A549 (cell line): ENCODE measurements at regions not wholly inside any gene's neighbourhood (a gene's known extent, or its start where the extent isn't known, plus 50 kb on each side); places are given as distances from the start of the nearest gene placed in this dataset.

ENCODE experiments used
- ATAC-seq, 2 experiments: fragments of 200-7000 bp in 1 of 2; fragments of >200 bp in 1 of 2; cut with Nextera tagmentation in 1 of 2; cut with Tn5 transposase in 1 of 2; 3 replicates each; pipeline versions ENCODE4 v1.8.0 to v1.9.1; 2018 to 2020; ENCODE audit warnings: mild to moderate bottlenecking in 1 of 2, moderate library complexity in 1 of 2
- CTCF ChIA-PET: fragments of 300-600 bp; sonication (Branson Sonifier 250); formaldehyde crosslinking; extraction: SDS; loops from one replicate; lab custom pipeline; 2021; ENCODE audit warnings: antibody characterized with exemption, inconsistent platforms; lab: Yijun Ruan, JAX
- POLR2A ChIA-PET: fragments of 350-600 bp; formaldehyde crosslinking; extraction: SDS; loops from one replicate; lab custom pipeline; 2021; ENCODE audit warnings: antibody characterized with exemption, inconsistent platforms; lab: Yijun Ruan, JAX
- DNase-seq, 2 experiments: peaks; one replicate each; pipeline versions ENCODE4 v3.0.0 to v3.0.0-alpha.2; 2011 to 2016; ENCODE audit warnings: low read depth in 1 of 2, low spot score in 1 of 2
- FAIRE-seq: peaks from 2 replicates; lab custom pipeline; 2011; peaks lifted over from hg19 to GRCh38; lab: Jason Lieb, UNC
- H3K27ac ChIP-seq, 2 experiments: fragments of >200 bp; sonication (Bioruptor Twin); formaldehyde crosslinking; 3 replicates each; pipeline ENCODE4 v1.5.1; 2016 to 2017
- H3K4me1 ChIP-seq: fragments of >200 bp; sonication (Bioruptor Twin); formaldehyde crosslinking; 3 replicates; pipeline ENCODE4 v1.6.1; 2016
- H3K4me2 ChIP-seq: fragments of >200 bp; sonication (Bioruptor Twin); formaldehyde crosslinking; 3 replicates; pipeline ENCODE4 v1.6.1; 2016
- H3K4me3 ChIP-seq: fragments of >200 bp; sonication (Bioruptor Twin); formaldehyde crosslinking; 3 replicates; pipeline ENCODE4 v1.5.1; 2016
- H3K9me3 ChIP-seq: fragments of >200 bp; sonication (Bioruptor Twin); formaldehyde crosslinking; 3 replicates; pipeline ENCODE4 v1.6.1; 2016
- CBX2 ChIP-seq: fragments of 200-600 bp; sonication (generic); IDR thresholded peaks from 2 replicates; pipeline ENCODE4 v1.6.1; 2016; ENCODE audit warnings: low read depth, mild to moderate bottlenecking, borderline replicate concordance
- EHMT2 ChIP-seq: fragments of 200-600 bp; sonication (generic); IDR thresholded peaks from 2 replicates; pipeline ENCODE4 v1.6.1; 2016; ENCODE audit warnings: antibody characterized with exemption, low read depth, mild to moderate bottlenecking, moderate library complexity
- EP300 ChIP-seq, 2 experiments: fragments of >200 bp; sonication (Bioruptor Twin); formaldehyde crosslinking; IDR thresholded peaks; 2 replicates in 1 of 2; 3 replicates in 1 of 2; pipeline ENCODE4 v1.6.1; 2016 to 2017
- ESRRA ChIP-seq: fragments of 150-350 bp; IDR thresholded peaks from 2 replicates; pipeline ENCODE4 v1.6.1; 2014; ENCODE audit warnings: mild to moderate bottlenecking, low read length, borderline replicate concordance
- FOSB ChIP-seq: fragments of 250-450 bp; sonication (Bioruptor Pico); IDR thresholded peaks from 2 replicates; pipeline ENCODE4 v1.5.0; 2020; ENCODE audit warnings: mild to moderate bottlenecking, moderate library complexity
- KDM5A ChIP-seq: fragments of 200-600 bp; sonication (generic); IDR thresholded peaks from 2 replicates; pipeline ENCODE4 v1.6.1; 2016; ENCODE audit warnings: antibody characterized with exemption, mild to moderate bottlenecking
- NFE2L2 ChIP-seq: fragments of 150-350 bp; conservative IDR thresholded peaks from 2 replicates; pipeline ENCODE4 v1.6.1; 2014; ENCODE audit warnings: low read length
- NPAS2 ChIP-seq: fragments of 250-450 bp; sonication (Bioruptor Pico); IDR thresholded peaks from 2 replicates; pipeline ENCODE4 v1.8.0; 2022; ENCODE audit warnings: mild to moderate bottlenecking, moderate library complexity, borderline replicate concordance
- NR3C1 ChIP-seq: fragments of >200 bp; sonication (Bioruptor Twin); formaldehyde crosslinking; IDR thresholded peaks from 3 replicates; pipeline ENCODE4 v1.6.1; 2017
- RAD21 ChIP-seq, 2 experiments: fragments of >200 bp in 1 of 2; sonication (Bioruptor Twin) in 1 of 2; formaldehyde crosslinking in 1 of 2; IDR thresholded peaks in 1 of 2; conservative IDR thresholded peaks in 1 of 2; 2 replicates in 1 of 2; 3 replicates in 1 of 2; pipeline ENCODE4 v1.6.1; 2012 to 2018; ENCODE audit warnings: inconsistent platforms in 1 of 2
- RFX5 ChIP-seq: fragments of 450-650 bp; IDR thresholded peaks from 2 replicates; pipeline ENCODE4 v1.7.1; 2014; ENCODE audit warnings: antibody characterized with exemption, mild to moderate bottlenecking, moderate library complexity
- SREBF2 ChIP-seq: fragments of 450-650 bp; IDR thresholded peaks from 2 replicates; pipeline ENCODE4 v1.6.1; 2014; ENCODE audit warnings: mild to moderate bottlenecking, moderate library complexity
- TFCP2L1 ChIP-seq: fragments of 250-450 bp; sonication (Bioruptor Pico); IDR thresholded peaks from 2 replicates; pipeline ENCODE4 v1.5.0; 2021; ENCODE audit warnings: mild to moderate bottlenecking
- TP53 ChIP-seq: fragments of 250-450 bp; sonication (Bioruptor Pico); IDR thresholded peaks from 2 replicates; pipeline ENCODE4 v1.5.0; 2021; ENCODE audit warnings: mild to moderate bottlenecking, moderate library complexity
- ZC3H11A ChIP-seq: fragments of 450-650 bp; IDR thresholded peaks from 2 replicates; pipeline ENCODE4 v1.6.1; 2014; ENCODE audit warnings: antibody characterized with exemption, mild to moderate bottlenecking
- ZFP36 ChIP-seq: fragments of 450-650 bp; IDR thresholded peaks from 2 replicates; pipeline ENCODE4 v1.6.1; 2014; ENCODE audit warnings: borderline replicate concordance; ENCODE audit not compliant: partially characterized antibody
- WGBS: methylation state at CpG from one replicate; pipeline ENCODE4 v1.1.6; 2017; ENCODE audit errors: missing lambda C conversion rate; 5-methylcytosine and 5-hydroxymethylcytosine counted together
- TF ChIP-seq, protein P1 (sequence below): fragments of >200 bp; sonication (Bioruptor Twin); formaldehyde crosslinking; IDR thresholded peaks from 3 replicates; pipeline ENCODE4 v1.5.1; 2016
- TF ChIP-seq, protein P2 (sequence below): IDR thresholded peaks from 2 replicates; pipeline ENCODE4 v1.6.1; 2012
- TF ChIP-seq, protein P3 (sequence below): fragments of 450-650 bp; IDR thresholded peaks from 2 replicates; pipeline ENCODE4 v1.6.1; 2014; ENCODE audit warnings: antibody characterized with exemption
- TF ChIP-seq, protein P4 (sequence below): fragments of 150-350 bp; IDR thresholded peaks from 2 replicates; pipeline ENCODE4 v1.6.1; 2014; ENCODE audit warnings: low read depth, mild to moderate bottlenecking, low read length
- TF ChIP-seq, protein P5 (sequence below): fragments of 250-450 bp; sonication (Bioruptor Pico); IDR thresholded peaks from 2 replicates; pipeline ENCODE4 v1.5.0; 2020; ENCODE audit warnings: low read depth, mild to moderate bottlenecking, moderate library complexity
- TF ChIP-seq, protein P6 (sequence below): fragments of >200 bp; sonication (Bioruptor Twin); formaldehyde crosslinking; IDR thresholded peaks from 3 replicates; pipeline ENCODE4 v1.6.1; 2016

DNA sequence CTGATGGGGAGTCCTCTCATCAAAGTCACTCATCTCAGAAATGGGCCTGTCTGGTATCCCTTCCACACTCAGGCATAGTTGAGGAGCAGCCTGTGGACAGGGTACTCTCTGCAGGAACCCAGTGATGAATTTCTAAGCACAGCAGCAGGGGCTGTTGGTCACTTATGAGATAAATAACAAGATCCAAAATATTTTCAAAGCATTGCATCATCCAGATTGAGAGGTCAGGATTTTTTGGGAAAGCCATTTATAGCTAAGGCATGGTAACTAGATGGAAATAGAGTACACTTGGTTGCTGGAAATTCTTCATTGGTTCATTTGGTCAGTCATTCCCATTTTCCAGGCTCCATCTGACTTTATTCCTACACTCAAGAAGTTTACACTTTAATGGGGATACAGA is 246.8 kb upstream of the RAI14 start:
- ATAC-seq (no peak), FAIRE-seq (no peak), DNase-seq (no peak)
- Histone ChIP-seq H3K27ac (no peak overlapping the region), H3K4me3 (no peak overlapping the region), H3K9me3 (no peaks in the 10 kb centered on the region), H3K4me1 (peaks cover 19% of the 10 kb centered on the region), H3K4me2 (no peak overlapping the region)
- ChIA-PET CTCF (no interaction called here), POLR2A (no interaction called here)
- no peak for TF ChIP-seq TFCP2L1 (CRISPR knock-in tag)
- TF ChIP-seq RFX5 = no peak
- TF ChIP-seq, protein P1, sequence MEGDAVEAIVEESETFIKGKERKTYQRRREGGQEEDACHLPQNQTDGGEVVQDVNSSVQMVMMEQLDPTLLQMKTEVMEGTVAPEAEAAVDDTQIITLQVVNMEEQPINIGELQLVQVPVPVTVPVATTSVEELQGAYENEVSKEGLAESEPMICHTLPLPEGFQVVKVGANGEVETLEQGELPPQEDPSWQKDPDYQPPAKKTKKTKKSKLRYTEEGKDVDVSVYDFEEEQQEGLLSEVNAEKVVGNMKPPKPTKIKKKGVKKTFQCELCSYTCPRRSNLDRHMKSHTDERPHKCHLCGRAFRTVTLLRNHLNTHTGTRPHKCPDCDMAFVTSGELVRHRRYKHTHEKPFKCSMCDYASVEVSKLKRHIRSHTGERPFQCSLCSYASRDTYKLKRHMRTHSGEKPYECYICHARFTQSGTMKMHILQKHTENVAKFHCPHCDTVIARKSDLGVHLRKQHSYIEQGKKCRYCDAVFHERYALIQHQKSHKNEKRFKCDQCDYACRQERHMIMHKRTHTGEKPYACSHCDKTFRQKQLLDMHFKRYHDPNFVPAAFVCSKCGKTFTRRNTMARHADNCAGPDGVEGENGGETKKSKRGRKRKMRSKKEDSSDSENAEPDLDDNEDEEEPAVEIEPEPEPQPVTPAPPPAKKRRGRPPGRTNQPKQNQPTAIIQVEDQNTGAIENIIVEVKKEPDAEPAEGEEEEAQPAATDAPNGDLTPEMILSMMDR = no peak
- TF ChIP-seq, protein P2, sequence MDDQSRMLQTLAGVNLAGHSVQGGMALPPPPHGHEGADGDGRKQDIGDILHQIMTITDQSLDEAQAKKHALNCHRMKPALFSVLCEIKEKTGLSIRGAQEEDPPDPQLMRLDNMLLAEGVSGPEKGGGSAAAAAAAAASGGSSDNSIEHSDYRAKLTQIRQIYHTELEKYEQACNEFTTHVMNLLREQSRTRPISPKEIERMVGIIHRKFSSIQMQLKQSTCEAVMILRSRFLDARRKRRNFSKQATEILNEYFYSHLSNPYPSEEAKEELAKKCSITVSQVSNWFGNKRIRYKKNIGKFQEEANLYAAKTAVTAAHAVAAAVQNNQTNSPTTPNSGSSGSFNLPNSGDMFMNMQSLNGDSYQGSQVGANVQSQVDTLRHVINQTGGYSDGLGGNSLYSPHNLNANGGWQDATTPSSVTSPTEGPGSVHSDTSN = no peak
- TF ChIP-seq, protein P3, sequence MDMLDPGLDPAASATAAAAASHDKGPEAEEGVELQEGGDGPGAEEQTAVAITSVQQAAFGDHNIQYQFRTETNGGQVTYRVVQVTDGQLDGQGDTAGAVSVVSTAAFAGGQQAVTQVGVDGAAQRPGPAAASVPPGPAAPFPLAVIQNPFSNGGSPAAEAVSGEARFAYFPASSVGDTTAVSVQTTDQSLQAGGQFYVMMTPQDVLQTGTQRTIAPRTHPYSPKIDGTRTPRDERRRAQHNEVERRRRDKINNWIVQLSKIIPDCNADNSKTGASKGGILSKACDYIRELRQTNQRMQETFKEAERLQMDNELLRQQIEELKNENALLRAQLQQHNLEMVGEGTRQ = no peak
- TF ChIP-seq, protein P4, sequence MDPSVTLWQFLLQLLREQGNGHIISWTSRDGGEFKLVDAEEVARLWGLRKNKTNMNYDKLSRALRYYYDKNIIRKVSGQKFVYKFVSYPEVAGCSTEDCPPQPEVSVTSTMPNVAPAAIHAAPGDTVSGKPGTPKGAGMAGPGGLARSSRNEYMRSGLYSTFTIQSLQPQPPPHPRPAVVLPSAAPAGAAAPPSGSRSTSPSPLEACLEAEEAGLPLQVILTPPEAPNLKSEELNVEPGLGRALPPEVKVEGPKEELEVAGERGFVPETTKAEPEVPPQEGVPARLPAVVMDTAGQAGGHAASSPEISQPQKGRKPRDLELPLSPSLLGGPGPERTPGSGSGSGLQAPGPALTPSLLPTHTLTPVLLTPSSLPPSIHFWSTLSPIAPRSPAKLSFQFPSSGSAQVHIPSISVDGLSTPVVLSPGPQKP = no peak
- TF ChIP-seq RAD21 (conservative IDR thresholded peaks at IDR 0.05 in 1 of 2, IDR thresholded peaks at IDR 0.05 in 1 of 2) = no peak
- TF ChIP-seq EP300 (IDR thresholded peaks at IDR 0.05) = no peak
- TF ChIP-seq ESRRA = no peak
- no peak for TF ChIP-seq NPAS2 (CRISPR knock-in tag)
- TF ChIP-seq FOSB (CRISPR knock-in tag) = no peak
- TF ChIP-seq, protein P5, sequence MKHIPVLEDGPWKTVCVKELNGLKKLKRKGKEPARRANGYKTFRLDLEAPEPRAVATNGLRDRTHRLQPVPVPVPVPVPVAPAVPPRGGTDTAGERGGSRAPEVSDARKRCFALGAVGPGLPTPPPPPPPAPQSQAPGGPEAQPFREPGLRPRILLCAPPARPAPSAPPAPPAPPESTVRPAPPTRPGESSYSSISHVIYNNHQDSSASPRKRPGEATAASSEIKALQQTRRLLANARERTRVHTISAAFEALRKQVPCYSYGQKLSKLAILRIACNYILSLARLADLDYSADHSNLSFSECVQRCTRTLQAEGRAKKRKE = no peak
- no peak for TF ChIP-seq EHMT2
- TF ChIP-seq ZFP36 = no peak
- no peak for TF ChIP-seq CBX2
- TF ChIP-seq NR3C1 = no peak
- TF ChIP-seq TP53 (CRISPR knock-in tag) = no peak
- TF ChIP-seq, protein P6, sequence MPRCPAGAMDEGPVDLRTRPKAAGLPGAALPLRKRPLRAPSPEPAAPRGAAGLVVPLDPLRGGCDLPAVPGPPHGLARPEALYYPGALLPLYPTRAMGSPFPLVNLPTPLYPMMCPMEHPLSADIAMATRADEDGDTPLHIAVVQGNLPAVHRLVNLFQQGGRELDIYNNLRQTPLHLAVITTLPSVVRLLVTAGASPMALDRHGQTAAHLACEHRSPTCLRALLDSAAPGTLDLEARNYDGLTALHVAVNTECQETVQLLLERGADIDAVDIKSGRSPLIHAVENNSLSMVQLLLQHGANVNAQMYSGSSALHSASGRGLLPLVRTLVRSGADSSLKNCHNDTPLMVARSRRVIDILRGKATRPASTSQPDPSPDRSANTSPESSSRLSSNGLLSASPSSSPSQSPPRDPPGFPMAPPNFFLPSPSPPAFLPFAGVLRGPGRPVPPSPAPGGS = no peak
- TF ChIP-seq SREBF2 = no peak

DNA sequence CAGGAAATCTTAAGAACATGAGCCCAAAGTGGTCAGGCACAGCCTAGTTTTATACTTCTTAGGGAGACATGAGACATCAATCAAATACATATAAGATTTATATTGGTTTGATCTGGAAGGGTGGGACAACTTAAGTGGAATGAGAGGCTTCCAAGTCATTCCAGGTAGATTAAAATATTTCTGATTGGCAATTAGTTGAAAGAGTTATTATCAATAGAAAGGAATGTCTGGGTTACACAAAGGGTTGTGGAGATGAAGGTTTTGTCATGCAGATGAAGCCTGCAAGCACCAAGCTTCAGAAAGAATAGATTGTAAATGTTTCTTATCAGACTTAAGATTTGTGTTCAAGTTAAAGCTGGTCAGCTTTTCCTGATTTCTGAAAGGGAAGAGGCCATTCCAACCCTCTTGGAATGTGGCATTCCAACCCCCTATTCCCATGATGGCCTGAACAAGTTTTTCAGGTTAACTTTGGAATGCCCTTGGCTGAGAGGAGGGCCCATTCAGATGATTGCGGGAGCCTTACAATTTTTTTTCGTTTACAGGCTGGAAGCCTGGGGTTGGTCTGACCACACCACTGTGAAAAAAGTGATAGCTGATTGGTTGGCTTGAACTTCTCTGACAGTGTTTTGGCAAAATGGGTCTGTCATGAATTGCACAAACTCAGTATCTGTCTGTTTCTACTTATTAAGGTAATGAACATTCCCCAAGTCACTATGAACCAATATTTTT is 245.6 kb upstream of the RAI14 start:
- H3K4me2 ChIP-seq = no peak overlapping the region
- CTCF ChIA-PET = no interaction called here
- 68% methylated on average over 2 of the region's 2 CpGs for WGBS
- ATAC-seq (no peak), FAIRE-seq (no peak), DNase-seq (no peak)
- peaks cover 19% of the 10 kb centered on the region for H3K4me1 ChIP-seq
- no peak for TF ChIP-seq KDM5A
- no peak for TF ChIP-seq NFE2L2
- TF ChIP-seq, protein P1 = no peak
- TF ChIP-seq ZC3H11A = no peak
- POLR2A ChIA-PET = no interaction called here
- H3K27ac ChIP-seq = no peak overlapping the region
- H3K9me3 ChIP-seq = no peaks in the 10 kb centered on the region
- no peak overlapping the region for H3K4me3 ChIP-seq
